Stimulated activated CD4-positive, alpha-beta T cell treated with anti-CD3 and anti-CD28 coated beads, Interleukin-15, amount 100 ng/mL, for 48 hours (primary cell): ENCODE measurements at regions not wholly inside any gene's neighbourhood (a gene's known extent, or its start where the extent isn't known, plus 50 kb on each side); places are given as distances from the start of the nearest gene placed in this dataset.

ENCODE experiments used
- DNase-seq, 2 donors: peaks; one replicate each; pipeline ENCODE4 v3.0.0-alpha.2; 2020; ENCODE audit warnings: low read depth in 2 of 2

- DNase-seq = no peak
Observed at GRCh38 chr5:72619677-72620076, 112.5 kb upstream of the ZNF366 start.

- DNase-seq = no peak
Observed at GRCh38 chr5:72619251-72619650, 112.0 kb upstream of the ZNF366 start.

- DNase-seq = no peak
Observed at GRCh38 chr5:72618708-72619107, 111.5 kb upstream of the ZNF366 start.

DNA sequence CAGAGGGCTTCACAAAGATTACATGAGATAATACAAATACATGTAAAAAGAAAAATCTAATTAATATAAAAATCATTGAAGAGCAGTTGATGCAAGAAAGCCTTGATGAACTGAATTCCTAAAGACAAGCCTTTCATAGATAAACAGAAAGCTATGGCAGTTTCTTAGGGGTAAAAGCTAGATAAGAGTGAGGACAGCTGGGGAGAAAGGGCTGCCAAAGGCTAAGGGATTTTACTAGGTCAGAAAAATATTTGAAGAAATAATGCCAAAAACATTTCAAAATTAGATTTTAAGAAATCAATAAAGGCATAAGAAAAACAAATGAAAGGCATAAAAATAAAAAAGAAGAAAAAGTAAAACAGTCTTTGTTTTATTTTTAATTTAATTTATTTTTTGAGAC is 107.9 kb upstream of the ZNF366 start:
- DNase-seq = no peak

GRCh38 chr5:72613515-72613914 is 106.3 kb upstream of the ZNF366 start:
- DNase-seq = no peak

DNA sequence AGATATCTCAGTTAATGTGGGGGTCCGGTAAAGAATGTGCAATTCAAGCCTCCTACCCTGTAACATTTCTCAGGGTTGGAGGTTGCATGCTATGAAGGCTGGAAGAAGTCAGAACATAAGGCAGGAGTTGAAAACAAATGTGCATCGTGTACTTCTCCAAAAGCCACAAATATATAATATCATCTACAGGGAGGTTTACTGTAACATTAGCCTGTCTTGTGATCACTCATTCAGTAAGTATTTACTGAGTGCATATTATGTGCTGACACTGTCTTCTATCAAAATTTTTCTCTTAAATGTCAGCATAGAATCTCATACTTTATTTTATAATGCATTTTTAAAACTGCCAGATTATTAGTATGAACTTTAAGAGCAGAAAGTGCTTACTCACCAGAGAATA is 105.6 kb upstream of the ZNF366 start:
- no peak for DNase-seq

DNA sequence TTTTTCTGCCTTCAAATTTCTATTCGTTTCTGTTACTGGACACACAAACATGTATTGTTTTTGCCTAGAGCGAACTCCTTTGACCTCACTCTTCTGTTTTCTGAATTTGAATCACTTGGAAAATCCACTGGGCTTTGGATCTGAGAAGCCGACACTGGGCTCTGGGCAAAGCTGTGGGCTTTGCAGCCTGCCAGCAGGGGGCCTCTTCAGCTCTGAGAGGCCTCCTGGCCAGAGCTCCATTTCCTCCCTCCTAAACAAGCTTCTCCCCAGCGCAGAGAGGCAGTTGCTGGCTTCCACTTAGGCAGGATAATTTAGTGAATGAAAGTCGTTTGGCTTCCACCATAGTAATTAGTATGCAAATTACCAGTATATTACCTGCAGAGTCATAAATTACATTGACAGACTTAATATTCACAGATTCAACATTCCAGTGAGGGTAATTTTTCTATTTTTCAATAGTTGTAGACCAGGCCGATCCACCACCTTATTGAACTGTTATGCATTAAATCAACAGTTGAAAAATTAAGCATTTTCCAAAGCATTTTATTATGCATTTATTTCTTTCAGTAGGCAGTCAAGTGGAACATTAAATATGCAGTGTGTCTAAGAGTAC is 104.0 kb upstream of the ZNF366 start:
- peak; percentile 6 to 37 for DNase-seq

DNA sequence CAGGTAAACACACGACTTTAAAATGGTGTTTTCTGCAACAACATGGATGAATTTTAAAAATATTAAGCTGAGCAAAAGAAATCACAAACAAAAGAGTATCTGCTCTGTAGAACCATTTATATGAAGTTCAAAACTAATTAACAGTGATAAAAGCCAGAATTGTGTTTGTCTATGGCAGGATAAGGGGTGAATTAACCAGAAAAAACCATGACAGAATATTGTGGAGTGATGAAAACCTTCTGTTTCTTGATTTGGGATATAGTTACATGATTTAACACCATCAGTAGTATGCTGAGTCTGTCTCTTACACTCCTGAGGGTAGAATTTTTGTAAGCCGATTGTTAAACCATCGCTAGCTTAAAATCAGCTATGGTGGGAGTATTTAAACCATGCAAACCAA is 101.7 kb upstream of the ZNF366 start:
- no peak for DNase-seq

- DNase-seq = no peak
Observed at GRCh38 chr5:72608297-72608696, 101.1 kb upstream of the ZNF366 start.

DNA sequence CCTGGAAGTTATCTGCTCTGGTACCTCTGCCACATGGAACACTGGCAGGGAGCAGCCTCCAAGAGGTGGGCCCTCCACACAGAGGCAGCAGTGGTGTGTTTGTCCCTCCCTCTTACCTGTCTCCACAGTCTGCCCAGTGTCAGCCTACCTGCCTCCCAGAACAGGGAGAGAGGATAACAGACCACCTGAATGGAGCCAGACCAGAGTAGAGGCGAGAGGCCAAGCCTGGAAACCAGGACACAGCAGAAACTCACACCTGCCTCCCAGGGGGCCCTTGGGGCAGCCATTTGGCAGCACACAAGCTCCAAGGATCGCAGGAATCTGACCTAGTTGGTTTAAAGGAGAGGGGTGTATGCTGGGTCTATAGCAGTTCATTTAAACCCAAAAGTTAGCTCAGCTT is 100.2 kb upstream of the ZNF366 start:
- no peak for DNase-seq

DNA sequence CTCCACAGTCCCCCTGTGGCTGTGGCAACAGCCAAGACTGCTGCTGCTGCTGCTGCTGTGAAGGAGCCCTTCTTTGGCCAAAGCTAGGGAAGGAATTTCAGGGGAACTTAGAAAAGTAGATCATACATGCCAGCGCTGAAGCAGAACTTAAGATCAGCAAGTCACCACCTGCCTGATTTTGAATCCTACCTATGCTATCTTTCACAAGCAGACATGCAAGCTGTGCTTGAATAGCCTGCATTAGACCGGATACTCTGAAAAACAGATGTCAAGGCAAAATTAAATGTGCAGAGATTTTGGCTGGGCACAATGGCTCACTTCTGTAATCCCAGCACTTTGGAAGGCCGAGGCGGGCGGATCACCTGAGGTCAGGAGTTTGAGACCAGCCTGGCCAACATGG is 99.3 kb upstream of the ZNF366 start:
- DNase-seq = no peak

GRCh38 chr5:72605632-72606031 is 98.4 kb upstream of the ZNF366 start:
- DNase-seq = no peak

DNA sequence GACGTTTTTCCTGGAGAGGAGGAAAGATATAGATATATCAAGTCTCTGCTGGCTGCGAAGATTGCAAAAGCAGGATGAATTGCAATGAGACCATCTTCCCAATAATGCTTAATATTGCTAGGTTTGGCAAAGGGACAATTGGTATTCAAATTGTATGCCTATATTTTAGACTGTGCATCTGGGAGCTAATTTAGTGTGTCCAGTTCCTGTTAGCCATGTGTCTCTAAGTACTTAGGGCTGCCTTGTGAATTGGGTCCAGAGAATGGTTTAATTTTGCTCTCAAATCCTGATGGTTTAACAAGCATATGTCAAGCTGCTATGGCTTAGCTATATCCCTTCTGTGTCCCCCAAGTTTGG is 97.6 kb upstream of the ZNF366 start:
- DNase-seq = no peak

GRCh38 chr5:72604111-72604797 is 97.0 kb upstream of the ZNF366 start:
- DNase-seq = no peak

DNA sequence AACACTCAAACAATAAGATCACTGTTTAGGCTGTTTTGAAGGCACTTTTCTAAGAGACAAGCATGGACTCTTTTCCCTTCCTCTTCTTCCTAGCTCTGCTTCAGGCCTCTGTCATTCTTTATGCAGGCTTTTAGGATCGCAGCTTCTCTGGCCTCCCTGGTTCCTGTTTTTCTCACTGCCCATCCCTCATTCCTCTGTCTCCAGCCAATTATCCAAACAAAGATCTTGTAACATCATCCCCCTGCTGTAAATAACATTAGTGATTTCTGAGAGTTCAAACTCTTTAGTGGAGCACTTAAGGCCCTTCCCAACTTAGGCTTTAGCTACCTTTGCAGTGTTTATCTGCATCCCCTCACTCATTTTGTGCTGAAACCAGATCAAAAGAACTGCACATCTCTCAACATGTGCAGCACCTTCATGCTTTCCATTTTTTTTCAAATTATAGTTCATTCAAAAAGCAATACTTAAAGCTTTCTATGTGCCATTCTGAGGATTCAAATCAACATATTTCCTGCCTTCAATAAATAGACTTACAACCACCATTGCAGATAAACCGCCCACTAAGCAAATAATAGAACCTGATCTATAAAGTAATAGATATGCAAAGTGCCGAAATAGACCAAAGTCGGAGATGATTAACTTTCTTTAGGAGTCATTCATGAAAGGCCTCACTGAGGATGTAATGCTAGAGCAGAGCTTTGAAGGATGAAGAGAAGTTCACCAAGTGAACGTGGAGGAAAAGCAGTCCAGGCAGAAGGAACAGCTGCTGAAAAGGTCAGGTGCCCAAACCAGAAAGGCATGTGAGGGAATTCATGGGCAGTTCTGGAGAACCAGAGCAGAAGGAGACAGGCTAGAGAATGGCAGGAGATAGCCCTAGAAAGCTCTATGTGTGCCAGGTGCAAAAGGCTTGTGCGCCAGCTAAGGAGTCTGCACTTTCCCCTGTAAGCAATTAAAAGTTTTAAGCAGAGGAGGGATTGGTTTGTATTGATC is 95.8 kb upstream of the ZNF366 start:
- DNase-seq = no peak

GRCh38 chr5:72601861-72602260 is 94.7 kb upstream of the ZNF366 start:
- no peak for DNase-seq

GRCh38 chr5:72600391-72600981 is 93.3 kb upstream of the ZNF366 start:
- DNase-seq = no peak

- DNase-seq = no peak
Observed at GRCh38 chr5:72599519-72600370, 92.5 kb upstream of the ZNF366 start.

GRCh38 chr5:72599065-72599433 is 91.8 kb upstream of the ZNF366 start:
- no peak for DNase-seq

GRCh38 chr5:72598401-72599064 is 91.3 kb upstream of the ZNF366 start:
- DNase-seq = no peak

DNA sequence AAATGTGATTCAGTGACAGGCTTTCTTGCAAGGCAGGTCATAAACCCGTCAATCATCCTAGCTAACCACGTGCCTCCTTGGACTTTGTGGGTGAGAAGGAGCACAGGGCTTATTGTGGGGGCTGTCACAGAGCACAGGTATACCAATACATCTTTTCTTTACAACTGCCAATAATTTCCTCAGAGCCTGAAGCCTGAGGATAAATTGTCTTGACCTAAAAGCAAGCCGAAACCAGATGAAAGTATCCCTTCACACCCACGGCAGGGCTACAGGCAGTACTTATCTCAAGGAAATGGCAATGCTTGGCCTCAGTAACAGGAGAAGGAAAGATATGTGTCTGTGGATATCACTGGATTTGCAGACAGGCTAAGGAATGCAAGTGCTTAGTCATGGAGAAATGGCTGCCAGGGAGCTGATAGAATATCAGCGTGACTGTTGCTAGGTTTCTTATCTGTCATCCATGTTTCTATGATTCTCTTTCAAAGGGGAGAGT is 90.3 kb upstream of the ZNF366 start:
- no peak for DNase-seq
